Fibroblast of lung (primary cell): ENCODE measurements at regions not wholly inside any gene's neighbourhood (a gene's known extent, or its start where the extent isn't known, plus 50 kb on each side); places are given as distances from the start of the nearest gene placed in this dataset.
A peak's percentile ranks its signal among the peaks of the same experiment; 100 is the strongest.

ENCODE experiments used
- DNase-seq, 2 donors: peaks; one replicate each; pipeline versions ENCODE4 v3.0.0 to v3.0.0-alpha.2; 2010; ENCODE audit warnings: low read depth in 2 of 2
- H2AFZ ChIP-seq: 2 replicates; pipeline ENCODE4 v1.5.1; 2012; ENCODE audit warnings: low read length, control low read depth, inconsistent platforms
- H3K27ac ChIP-seq: 2 replicates; pipeline ENCODE4 v1.5.1; 2011; ENCODE audit warnings: low read length, control low read depth; ENCODE audit not compliant: insufficient read depth
- H3K27me3 ChIP-seq: 2 replicates; pipeline ENCODE4 v1.5.1; 2011; ENCODE audit warnings: mild to moderate bottlenecking, low read length; ENCODE audit not compliant: control insufficient read depth, insufficient read depth
- H3K36me3 ChIP-seq: 2 replicates; pipeline ENCODE4 v1.5.1; 2011; ENCODE audit warnings: low read length; ENCODE audit not compliant: control insufficient read depth, insufficient read depth
- H3K4me1 ChIP-seq: 2 replicates; pipeline ENCODE4 v1.5.1; 2011; ENCODE audit warnings: low read length; ENCODE audit not compliant: control insufficient read depth, insufficient read depth; ENCODE audit errors: extremely low read depth
- H3K4me2 ChIP-seq: 2 replicates; pipeline ENCODE4 v1.5.1; 2011; ENCODE audit warnings: low read length, control low read depth; ENCODE audit not compliant: insufficient read depth; ENCODE audit errors: extremely low read depth
- H3K4me3 ChIP-seq, 4 experiments: fragments of 200-600 bp in 1 of 4; sonication (generic) in 1 of 4; replicated peaks in 1 of 4; 2 replicates each; pipeline ENCODE4 v1.5.1; 2011 to 2016; ENCODE audit warnings: low read length in 4 of 4, low read depth in 3 of 4, mild to moderate bottlenecking in 3 of 4, control low read depth in 2 of 4, inconsistent platforms in 1 of 4, mixed read lengths in 1 of 4; ENCODE audit not compliant: insufficient read depth in 1 of 4; ENCODE audit errors: control extremely low read depth in 1 of 4
- H3K79me2 ChIP-seq: 2 replicates; pipeline ENCODE4 v1.5.1; 2012; ENCODE audit warnings: mild to moderate bottlenecking, low read length, inconsistent platforms; ENCODE audit not compliant: control insufficient read depth, insufficient read depth
- H3K9ac ChIP-seq: 2 replicates; pipeline ENCODE4 v1.5.1; 2011; ENCODE audit warnings: mild to moderate bottlenecking, low read length, control low read depth; ENCODE audit not compliant: insufficient read depth
- H3K9me3 ChIP-seq: 2 replicates; pipeline ENCODE4 v1.5.1; 2012; ENCODE audit warnings: low read depth, low read length; ENCODE audit not compliant: control insufficient read depth, insufficient read depth
- H4K20me1 ChIP-seq: 2 replicates; pipeline ENCODE4 v1.5.1; 2011; ENCODE audit warnings: low read length; ENCODE audit not compliant: control insufficient read depth, insufficient read depth; ENCODE audit errors: extremely low read depth
- EZH2 ChIP-seq: IDR thresholded peaks from 2 replicates; pipeline ENCODE4 v1.5.1; 2012; ENCODE audit warnings: low read length, control low read depth, mild to moderate bottlenecking; ENCODE audit errors: missing control alignments
- TF ChIP-seq, protein P1 (sequence below), 2 donors: IDR thresholded peaks in 1 of 2; conservative IDR thresholded peaks in 1 of 2; 1 replicate in 1 of 2; 2 replicates in 1 of 2; pipeline ENCODE4 v1.5.1; 2011 to 2012; ENCODE audit warnings: low read length in 2 of 2, control low read depth in 1 of 2, inconsistent platforms in 1 of 2, low read depth in 1 of 2, mild to moderate bottlenecking in 1 of 2

DNA sequence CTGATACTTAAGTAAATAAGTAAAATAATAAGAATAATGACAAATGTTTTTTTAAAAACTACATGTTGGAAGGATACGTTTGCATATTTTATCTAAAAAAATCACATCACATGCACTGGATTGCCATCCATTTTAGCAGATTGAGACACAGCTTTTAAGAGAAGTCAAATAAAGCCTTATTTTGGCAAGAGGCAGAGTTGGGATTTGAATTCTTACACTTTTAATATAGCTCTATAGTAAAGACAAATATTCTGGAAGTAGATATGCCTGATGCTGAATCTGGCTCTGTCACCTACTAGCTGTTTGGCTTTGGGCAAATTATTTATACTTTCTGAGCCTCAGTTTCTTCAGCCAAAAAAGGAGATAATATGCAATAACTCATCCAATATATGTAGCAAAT is 386.4 kb downstream of the ETV1 start:
- no peak overlapping the region for H3K4me3 ChIP-seq
- H3K36me3 ChIP-seq: no peaks in the 10 kb centered on the region
- H3K27me3 ChIP-seq: no peaks in the 10 kb centered on the region
- H3K9me3 ChIP-seq: no peaks in the 10 kb centered on the region
- no peaks in the 10 kb centered on the region for H4K20me1 ChIP-seq
- H3K27ac ChIP-seq: no peak overlapping the region
- TF ChIP-seq EZH2: no peak
- TF ChIP-seq, protein P1, sequence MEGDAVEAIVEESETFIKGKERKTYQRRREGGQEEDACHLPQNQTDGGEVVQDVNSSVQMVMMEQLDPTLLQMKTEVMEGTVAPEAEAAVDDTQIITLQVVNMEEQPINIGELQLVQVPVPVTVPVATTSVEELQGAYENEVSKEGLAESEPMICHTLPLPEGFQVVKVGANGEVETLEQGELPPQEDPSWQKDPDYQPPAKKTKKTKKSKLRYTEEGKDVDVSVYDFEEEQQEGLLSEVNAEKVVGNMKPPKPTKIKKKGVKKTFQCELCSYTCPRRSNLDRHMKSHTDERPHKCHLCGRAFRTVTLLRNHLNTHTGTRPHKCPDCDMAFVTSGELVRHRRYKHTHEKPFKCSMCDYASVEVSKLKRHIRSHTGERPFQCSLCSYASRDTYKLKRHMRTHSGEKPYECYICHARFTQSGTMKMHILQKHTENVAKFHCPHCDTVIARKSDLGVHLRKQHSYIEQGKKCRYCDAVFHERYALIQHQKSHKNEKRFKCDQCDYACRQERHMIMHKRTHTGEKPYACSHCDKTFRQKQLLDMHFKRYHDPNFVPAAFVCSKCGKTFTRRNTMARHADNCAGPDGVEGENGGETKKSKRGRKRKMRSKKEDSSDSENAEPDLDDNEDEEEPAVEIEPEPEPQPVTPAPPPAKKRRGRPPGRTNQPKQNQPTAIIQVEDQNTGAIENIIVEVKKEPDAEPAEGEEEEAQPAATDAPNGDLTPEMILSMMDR (conservative IDR thresholded peaks at IDR 0.05 in 1 of 2, IDR thresholded peaks at IDR 0.05 in 1 of 2; ENCODE audit: low read depth in 1 of 2, low read length in 2 of 2): no peak
- H3K79me2 ChIP-seq: no peaks in the 10 kb centered on the region
- H2AFZ ChIP-seq: no peak overlapping the region
- H3K4me2 ChIP-seq: no peak overlapping the region
- H3K9ac ChIP-seq: no peak overlapping the region
- DNase-seq: no peak
- H3K4me1 ChIP-seq: no peaks in the 10 kb centered on the region

DNA sequence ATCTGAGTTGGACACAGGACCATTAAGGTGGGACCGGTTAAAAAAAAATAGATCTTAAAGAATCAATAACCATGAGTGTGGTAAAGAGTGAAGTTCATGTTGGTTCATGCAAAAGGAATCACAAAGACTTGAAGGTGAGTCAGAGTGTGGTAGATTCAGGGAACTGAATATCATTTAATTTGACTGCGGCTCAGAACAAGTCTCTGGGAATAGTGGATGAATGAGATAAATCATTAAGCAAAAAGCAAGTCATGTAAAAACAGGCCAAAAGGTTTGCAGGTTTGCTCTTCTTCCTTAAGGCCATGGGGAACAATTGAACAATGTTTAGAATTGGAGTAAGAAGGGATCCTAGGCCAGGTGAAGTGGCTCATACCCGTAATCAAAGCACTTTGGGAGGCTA is 385.8 kb downstream of the ETV1 start:
- Histone ChIP-seq H3K9me3 (no peaks in the 10 kb centered on the region), H3K27me3 (no peaks in the 10 kb centered on the region), H3K9ac (no peak overlapping the region), H3K4me1 (no peaks in the 10 kb centered on the region), H3K27ac (no peak overlapping the region), H3K4me3 (no peak overlapping the region), H4K20me1 (no peaks in the 10 kb centered on the region), H2AFZ (no peak overlapping the region), H3K4me2 (no peak overlapping the region), H3K79me2 (no peaks in the 10 kb centered on the region), H3K36me3 (no peaks in the 10 kb centered on the region)
- peak in 1 of 2 donors; percentile 62 for DNase-seq
- TF ChIP-seq, protein P1 (conservative IDR thresholded peaks at IDR 0.05 in 1 of 2, IDR thresholded peaks at IDR 0.05 in 1 of 2; ENCODE audit: low read depth in 1 of 2, low read length in 2 of 2): no peak
- TF ChIP-seq EZH2: no peak

DNA sequence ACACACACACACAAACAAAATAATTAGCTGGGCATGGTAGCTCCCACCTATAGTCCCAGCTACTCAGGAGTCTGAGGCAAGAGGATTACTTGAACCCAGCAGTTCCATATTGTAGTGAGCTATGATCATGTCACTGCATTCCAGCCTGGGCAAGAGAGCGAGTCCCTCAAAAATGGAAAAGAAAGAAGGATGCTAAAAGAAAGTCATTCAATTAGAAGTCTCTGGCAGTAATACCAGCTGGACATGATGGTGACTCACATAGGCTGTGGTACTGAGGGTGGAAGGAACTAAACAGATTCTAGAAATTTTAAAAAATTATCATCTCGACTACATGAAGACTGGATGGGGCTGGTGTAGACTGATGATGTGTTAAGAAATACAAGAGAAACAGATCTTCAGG is 385.3 kb downstream of the ETV1 start:
- TF ChIP-seq, protein P1 (conservative IDR thresholded peaks at IDR 0.05 in 1 of 2, IDR thresholded peaks at IDR 0.05 in 1 of 2; ENCODE audit: low read depth in 1 of 2, low read length in 2 of 2): no peak
- no peak for TF ChIP-seq EZH2
- DNase-seq: peak in 1 of 2 donors; percentile 15
- Histone ChIP-seq H3K9ac (no peak overlapping the region), H3K27ac (no peak overlapping the region), H3K9me3 (no peaks in the 10 kb centered on the region), H3K4me1 (no peaks in the 10 kb centered on the region), H4K20me1 (no peaks in the 10 kb centered on the region), H2AFZ (no peak overlapping the region), H3K4me2 (no peak overlapping the region), H3K36me3 (no peaks in the 10 kb centered on the region), H3K27me3 (no peaks in the 10 kb centered on the region), H3K4me3 (no peak overlapping the region), H3K79me2 (no peaks in the 10 kb centered on the region)
